Liver (tissue), 8 donors: ENCODE measurements at regions not wholly inside any gene's neighbourhood (a gene's known extent, or its start where the extent isn't known, plus 50 kb on each side); places are given as distances from the start of the nearest gene placed in this dataset.

Source experiments
- DNase-seq: peaks from one replicate; pipeline ENCODE4 v3.0.0-alpha.2; 2017; ENCODE audit warnings: low spot score
- H3K27ac ChIP-seq, 2 donors: one replicate each; pipeline ENCODE4 v1.7.0; 2013; ENCODE audit warnings: inconsistent platforms in 2 of 2, low read length in 2 of 2, control low read depth in 1 of 2, low read depth in 1 of 2, mild to moderate bottlenecking in 1 of 2
- H3K27me3 ChIP-seq, 4 donors: one replicate each; pipeline versions ENCODE4 v1.6.1 to v1.7.0; 2013; ENCODE audit warnings: low read length in 3 of 4, inconsistent platforms in 1 of 4, mild to moderate bottlenecking in 1 of 4, moderate library complexity in 1 of 4; ENCODE audit not compliant: control insufficient read depth in 4 of 4, insufficient read depth in 4 of 4
- H3K36me3 ChIP-seq, 4 donors: one replicate each; pipeline versions ENCODE4 v1.6.1 to v1.7.0; 2013; ENCODE audit warnings: low read length in 3 of 4, mild to moderate bottlenecking in 3 of 4, low read depth in 1 of 4, moderate library complexity in 1 of 4; ENCODE audit not compliant: control insufficient read depth in 4 of 4, insufficient read depth in 3 of 4
- H3K4me1 ChIP-seq, 4 donors: one replicate each; pipeline versions ENCODE4 v1.6.1 to v1.7.0; 2013; ENCODE audit warnings: low read length in 3 of 4, mild to moderate bottlenecking in 3 of 4, moderate library complexity in 1 of 4; ENCODE audit not compliant: control insufficient read depth in 4 of 4, insufficient read depth in 4 of 4
- H3K4me3 ChIP-seq, 3 donors: one replicate each; pipeline versions ENCODE4 v1.6.1 to v1.7.0; 2013; ENCODE audit warnings: low read length in 3 of 3, control low read depth in 1 of 3, low read depth in 1 of 3, mild to moderate bottlenecking in 1 of 3
- H3K9ac ChIP-seq, 2 donors: one replicate each; pipeline ENCODE4 v1.7.0; 2013; ENCODE audit warnings: low read length in 2 of 2, mild to moderate bottlenecking in 2 of 2, moderate library complexity in 2 of 2, control low read depth in 1 of 2, low read depth in 1 of 2
- H3K9me3 ChIP-seq, 4 donors: one replicate each; pipeline versions ENCODE4 v1.6.1 to v1.7.0; 2013; ENCODE audit warnings: low read length in 3 of 4; ENCODE audit not compliant: control insufficient read depth in 4 of 4
- ATF3 ChIP-seq: IDR thresholded peaks from 2 replicates; pipeline ENCODE4 v1.6.1; 2016; ENCODE audit warnings: antibody characterized with exemption
- CTCF ChIP-seq: fragments of 150-350 bp; IDR thresholded peaks from 2 replicates; pipeline ENCODE4 v1.5.1; 2017; ENCODE audit warnings: improper control_type of control experiment, low read depth, low read length; ENCODE audit not compliant: missing input control
- EGR1 ChIP-seq, 2 donors: IDR thresholded peaks; 2 replicates each; pipeline ENCODE4 v1.6.1; 2016 to 2018; ENCODE audit warnings: antibody characterized with exemption in 2 of 2, low read depth in 2 of 2
- FOXA1 ChIP-seq: IDR thresholded peaks from 2 replicates; pipeline ENCODE4 v1.6.1; 2016; ENCODE audit warnings: antibody characterized with exemption
- FOXA2 ChIP-seq: IDR thresholded peaks from 2 replicates; pipeline ENCODE4 v1.6.1; 2016; ENCODE audit warnings: antibody characterized with exemption
- GABPA ChIP-seq, 2 donors: IDR thresholded peaks in 1 of 2; conservative IDR thresholded peaks in 1 of 2; 2 replicates each; pipeline ENCODE4 v1.6.1; 2016; ENCODE audit warnings: antibody characterized with exemption in 2 of 2, mild to moderate bottlenecking in 1 of 2, moderate library complexity in 1 of 2
- HNF4A ChIP-seq, 2 donors: conservative IDR thresholded peaks; 2 replicates each; pipeline ENCODE4 v1.6.1; 2016; ENCODE audit warnings: antibody characterized with exemption in 2 of 2, mild to moderate bottlenecking in 2 of 2
- HNF4G ChIP-seq: IDR thresholded peaks from 2 replicates; pipeline ENCODE4 v1.6.1; 2016; ENCODE audit warnings: antibody characterized with exemption
- JUND ChIP-seq, 2 donors: IDR thresholded peaks; 2 replicates each; pipeline ENCODE4 v1.6.1; 2016; ENCODE audit warnings: antibody characterized with exemption in 2 of 2
- MAX ChIP-seq: IDR thresholded peaks from 2 replicates; pipeline ENCODE4 v1.6.1; 2016; ENCODE audit warnings: antibody characterized with exemption
- NR2F2 ChIP-seq: IDR thresholded peaks from 2 replicates; pipeline ENCODE4 v1.6.1; 2016; ENCODE audit warnings: antibody characterized with exemption
- RAD21 ChIP-seq, 2 donors: IDR thresholded peaks; 2 replicates each; pipeline ENCODE4 v1.6.1; 2016; ENCODE audit warnings: antibody characterized with exemption in 2 of 2, mild to moderate bottlenecking in 2 of 2
- REST ChIP-seq: IDR thresholded peaks from 2 replicates; pipeline ENCODE4 v1.6.1; 2016; ENCODE audit warnings: antibody characterized with exemption, mild to moderate bottlenecking
- RXRA ChIP-seq, 2 donors: IDR thresholded peaks; 2 replicates each; pipeline ENCODE4 v1.6.1; 2017 to 2018; ENCODE audit warnings: antibody characterized with exemption in 2 of 2, mild to moderate bottlenecking in 1 of 2
- SP1 ChIP-seq: IDR thresholded peaks from 2 replicates; pipeline ENCODE4 v1.6.1; 2018; ENCODE audit warnings: antibody characterized with exemption, mild to moderate bottlenecking
- TAF1 ChIP-seq: conservative IDR thresholded peaks from 2 replicates; pipeline ENCODE4 v1.6.1; 2016; ENCODE audit warnings: antibody characterized with exemption, mild to moderate bottlenecking
- YY1 ChIP-seq: IDR thresholded peaks from 2 replicates; pipeline ENCODE4 v1.6.1; 2016; ENCODE audit warnings: antibody characterized with exemption, mild to moderate bottlenecking
- ZBTB33 ChIP-seq: IDR thresholded peaks from 2 replicates; pipeline ENCODE4 v1.6.1; 2016; ENCODE audit warnings: antibody characterized with exemption
- WGBS: extraction: QIAGEN DNeasy Blood & Tissue Kit; methylation state at CpG from one replicate; pipeline ENCODE4 v1.1.7; 2013; 5-methylcytosine and 5-hydroxymethylcytosine counted together
- donor health status: healthy.
- donor health status: healthy.
- donor health status: healthy.
- donor health status: healthy.
- donor health status: healthy.

- Histone ChIP-seq H3K4me1 (no peaks in the 10 kb centered on the region), H3K9me3 (no peaks in the 10 kb centered on the region), H3K27me3 (no peaks in the 10 kb centered on the region), H3K36me3 (no peaks in the 10 kb centered on the region), H3K4me3 (no peak overlapping the region), H3K27ac (no peak overlapping the region), H3K9ac (no peak overlapping the region)
- no peak for DNase-seq
- 46% methylated on average over 1 of the region's 1 CpG for WGBS
- TF ChIP-seq GABPA (IDR thresholded peaks at IDR 0.05 in 1 of 2, conservative IDR thresholded peaks at IDR 0.05 in 1 of 2): no peak
- no peak for TF ChIP-seq RXRA (IDR thresholded peaks at IDR 0.05)
- no peak for TF ChIP-seq JUND (IDR thresholded peaks at IDR 0.05)
- no peak for TF ChIP-seq CTCF
- TF ChIP-seq ATF3: no peak
- no peak for TF ChIP-seq TAF1
- TF ChIP-seq HNF4A (conservative IDR thresholded peaks at IDR 0.05): no peak
- TF ChIP-seq NR2F2: no peak
- no peak for TF ChIP-seq HNF4G
- TF ChIP-seq FOXA2: no peak
- TF ChIP-seq REST: no peak
- no peak for TF ChIP-seq SP1
- no peak for TF ChIP-seq RAD21 (IDR thresholded peaks at IDR 0.05)
- no peak for TF ChIP-seq EGR1 (IDR thresholded peaks at IDR 0.05; ENCODE audit: low read depth in 2 of 2)
- TF ChIP-seq YY1: no peak
- no peak for TF ChIP-seq FOXA1
These were observed 1827.3 kb upstream of the FLRT2 start for GRCh38 chr14:83702619-83703018.

- Histone ChIP-seq H3K9ac (no peak overlapping the region), H3K27ac (no peak overlapping the region), H3K36me3 (no peaks in the 10 kb centered on the region), H3K4me3 (no peak overlapping the region), H3K4me1 (no peaks in the 10 kb centered on the region), H3K9me3 (no peaks in the 10 kb centered on the region), H3K27me3 (no peaks in the 10 kb centered on the region)
- 72% methylated on average over 4 of the region's 4 CpGs for WGBS
- no peak for DNase-seq
- no peak for TF ChIP-seq MAX
- no peak for TF ChIP-seq REST
- no peak for TF ChIP-seq NR2F2
- TF ChIP-seq JUND (IDR thresholded peaks at IDR 0.05): no peak
- TF ChIP-seq RXRA (IDR thresholded peaks at IDR 0.05): no peak
- no peak for TF ChIP-seq ATF3
- no peak for TF ChIP-seq GABPA (IDR thresholded peaks at IDR 0.05 in 1 of 2, conservative IDR thresholded peaks at IDR 0.05 in 1 of 2)
- TF ChIP-seq YY1: no peak
- no peak for TF ChIP-seq EGR1 (IDR thresholded peaks at IDR 0.05; ENCODE audit: low read depth in 2 of 2)
- TF ChIP-seq FOXA2: no peak
- TF ChIP-seq ZBTB33: no peak
- TF ChIP-seq HNF4G: no peak
- TF ChIP-seq FOXA1: no peak
These were observed 1823.6 kb upstream of the FLRT2 start for GRCh38 chr14:83706231-83706954.
